ENCODE measurements at regions not wholly inside any gene's neighbourhood (a gene's known extent, or its start where the extent isn't known, plus 50 kb on each side); places are given as distances from the start of the nearest gene placed in this dataset.

DNA sequence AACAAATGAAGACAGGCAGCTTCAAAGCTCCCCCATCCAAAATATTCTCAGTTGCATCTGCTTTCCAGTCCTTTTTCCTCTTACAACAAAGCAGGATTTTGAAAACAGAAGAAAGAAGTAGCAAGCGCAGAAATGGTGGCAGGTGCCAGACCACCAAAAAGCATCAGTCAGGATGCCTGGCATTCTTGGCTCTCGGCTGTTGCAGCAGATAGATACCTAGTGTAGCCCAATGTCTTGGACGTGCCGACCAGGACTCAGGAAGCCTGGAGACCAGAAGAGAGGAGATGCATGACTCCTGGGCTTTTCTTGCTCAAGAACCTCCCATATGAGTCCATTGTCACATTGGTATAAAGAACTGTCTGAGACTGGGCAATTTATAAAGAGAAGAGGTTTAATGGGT, 115.2 kb downstream of the RAB18 start:
- DNase-seq: no peak
- ChIA-PET POLR2A (no interaction called here), CTCF (no interaction called here)
- no peaks in the 10 kb centered on the region for H3K36me3 Mint-ChIP-seq (ENCODE audit: low read depth)
- H3K9me3 Mint-ChIP-seq: no peaks in the 10 kb centered on the region
- H3K4me1 Mint-ChIP-seq: no peaks in the 10 kb centered on the region
- H3K27me3 Mint-ChIP-seq: peaks cover 10% of the 10 kb centered on the region
- H3K27ac Mint-ChIP-seq: no peak overlapping the region
- no peak overlapping the region for H3K4me3 Mint-ChIP-seq

DNA sequence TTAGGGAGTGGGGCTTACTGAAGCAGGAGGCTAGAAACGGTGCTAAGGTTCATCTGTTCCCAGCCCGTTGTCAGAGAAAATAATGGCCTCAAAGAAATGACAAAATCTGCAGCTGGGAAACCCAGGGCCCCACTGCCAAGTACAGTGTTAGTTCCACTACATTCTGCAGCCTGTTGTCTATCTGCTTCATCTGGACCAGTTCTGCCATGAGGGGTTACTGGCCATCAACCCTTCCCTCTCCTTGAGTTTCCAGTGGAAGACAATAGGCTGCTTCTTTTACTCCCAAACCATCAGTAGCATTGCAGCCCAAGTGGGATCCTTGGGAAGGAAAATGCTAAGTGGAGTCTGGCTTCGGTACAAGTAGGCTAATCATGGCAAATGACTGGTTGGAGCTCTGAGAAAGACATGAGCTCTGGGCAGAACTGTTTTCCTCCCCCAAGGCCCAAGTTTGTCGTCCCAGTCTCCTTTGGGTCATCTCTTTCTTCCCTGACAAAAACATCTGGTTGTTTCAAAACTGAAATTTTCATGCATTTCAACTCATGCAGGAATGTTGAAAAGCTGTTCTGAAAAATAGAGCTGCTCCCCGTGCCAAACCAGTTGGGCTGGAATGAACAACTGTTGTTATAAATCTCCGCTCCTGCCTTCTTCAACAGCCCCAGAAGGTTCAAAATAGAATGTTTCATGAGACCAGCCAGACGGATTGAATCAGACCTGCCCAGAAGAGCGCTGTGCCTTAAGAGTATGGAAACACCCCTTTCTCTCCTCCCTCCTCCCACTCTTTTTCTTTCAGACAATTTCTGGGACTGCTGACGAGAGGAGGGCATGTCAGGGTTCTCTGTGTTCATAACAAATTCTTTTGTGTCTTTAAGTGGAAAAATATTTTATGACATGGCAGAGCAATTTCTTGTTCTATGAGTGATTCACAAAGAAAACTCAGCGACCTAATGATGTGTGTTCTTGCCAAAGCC, 116.6 kb downstream of the RAB18 start:
- Mint-ChIP-seq H3K4me3 (no peak overlapping the region), H3K4me1 (no peaks in the 10 kb centered on the region), H3K9me3 (no peaks in the 10 kb centered on the region), H3K27me3 (peaks cover 10% of the 10 kb centered on the region), H3K27ac (no peak overlapping the region), H3K36me3 (ENCODE audit: low read depth) (no peaks in the 10 kb centered on the region)
- ChIA-PET CTCF (no interaction called here), POLR2A (no interaction called here)
- no peak for DNase-seq

DNA sequence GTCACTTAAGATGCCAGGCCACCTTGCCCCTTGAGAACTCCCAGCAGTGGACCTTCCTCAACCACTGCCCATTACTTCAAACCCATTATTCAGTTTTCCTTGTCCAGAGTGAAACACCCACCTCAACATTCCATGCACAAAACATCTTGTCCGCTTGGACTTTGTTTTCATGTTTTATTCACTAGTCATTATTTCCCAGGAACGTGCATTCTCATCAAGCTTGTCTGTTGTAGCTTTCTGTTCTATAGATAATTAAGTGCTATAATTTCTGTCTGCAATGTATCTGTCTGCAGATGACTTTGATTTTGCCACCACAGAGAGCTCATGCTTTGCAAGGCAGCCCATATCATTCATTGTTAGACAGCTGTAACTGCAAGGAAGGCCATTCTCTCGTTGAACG, 117.4 kb downstream of the RAB18 start:
- Mint-ChIP-seq H3K4me3 (no peak overlapping the region), H3K36me3 (ENCODE audit: low read depth) (no peaks in the 10 kb centered on the region), H3K4me1 (no peaks in the 10 kb centered on the region), H3K9me3 (no peaks in the 10 kb centered on the region), H3K27me3 (peaks cover 10% of the 10 kb centered on the region), H3K27ac (no peak overlapping the region)
- DNase-seq: no peak
- POLR2A ChIA-PET: no interaction called here
- CTCF ChIA-PET: interaction anchor here (0.5 kb wide), 1 partner anchor 145 kb away, joined by 3 read pairs; no protein-coding TSS in a partner anchor

DNA sequence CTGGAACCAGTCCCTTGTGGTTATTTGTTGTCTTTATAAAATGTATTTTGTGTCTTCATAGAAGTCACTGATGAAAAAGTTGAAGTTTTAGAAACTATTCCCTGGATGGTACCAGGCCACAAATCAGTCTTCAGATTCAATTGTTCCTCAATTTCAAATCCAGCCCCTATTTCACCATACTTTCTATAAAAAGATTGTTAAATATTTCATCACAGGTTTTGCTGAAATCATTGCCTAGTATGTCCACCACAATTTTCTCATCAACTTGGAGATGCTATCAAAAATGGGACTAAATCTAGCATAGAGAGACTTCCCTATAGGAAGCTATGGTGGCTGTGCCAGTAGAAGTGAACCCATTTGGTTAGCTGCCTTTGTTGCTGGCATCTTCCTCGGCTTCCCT, 118.5 kb downstream of the RAB18 start:
- POLR2A ChIA-PET: no interaction called here
- CTCF ChIA-PET: no interaction called here
- DNase-seq: no peak
- Mint-ChIP-seq H3K4me1 (no peaks in the 10 kb centered on the region), H3K36me3 (ENCODE audit: low read depth) (no peaks in the 10 kb centered on the region), H3K9me3 (no peaks in the 10 kb centered on the region), H3K27me3 (peaks cover 9% of the 10 kb centered on the region), H3K27ac (no peak overlapping the region), H3K4me3 (no peak overlapping the region)
